Keratinocyte (primary cell): ENCODE measurements at regions not wholly inside any gene's neighbourhood (a gene's known extent, or its start where the extent isn't known, plus 50 kb on each side); places are given as distances from the start of the nearest gene placed in this dataset.

Source experiments
- DNase-seq: peaks from one replicate; pipeline ENCODE4 v3.0.0-alpha.2; 2011; ENCODE audit warnings: low read depth, missing footprints, low spot score
- FAIRE-seq: peaks from 2 replicates; lab custom pipeline; 2011; peaks lifted over from hg19 to GRCh38; lab: Jason Lieb, UNC
- H2AFZ ChIP-seq: 2 replicates; pipeline ENCODE4 v1.6.0; 2012; ENCODE audit warnings: low read length, control low read depth, inconsistent platforms; ENCODE audit not compliant: control insufficient read depth
- H3K27ac ChIP-seq: 2 replicates; pipeline ENCODE4 v1.5.1; 2011; ENCODE audit warnings: low read length; ENCODE audit not compliant: control insufficient read depth, insufficient read depth
- H3K27me3 ChIP-seq: 3 replicates; pipeline ENCODE4 v1.6.0; 2011; ENCODE audit warnings: low read length; ENCODE audit not compliant: control insufficient read depth, insufficient read depth; ENCODE audit errors: extremely low read depth
- H3K36me3 ChIP-seq, 2 experiments: 2 replicates in 1 of 2; 3 replicates in 1 of 2; pipeline ENCODE4 v1.5.1; 2011; ENCODE audit warnings: low read length in 2 of 2, mild to moderate bottlenecking in 1 of 2; ENCODE audit not compliant: control insufficient read depth in 2 of 2, insufficient read depth in 2 of 2; ENCODE audit errors: extremely low read depth in 1 of 2
- H3K4me1 ChIP-seq: 3 replicates; pipeline ENCODE4 v1.5.1; 2011; ENCODE audit warnings: low read length; ENCODE audit not compliant: control insufficient read depth, insufficient read depth; ENCODE audit errors: extremely low read depth
- H3K4me2 ChIP-seq: 3 replicates; pipeline ENCODE4 v1.6.0; 2011; ENCODE audit warnings: low read depth, low read length; ENCODE audit not compliant: control insufficient read depth, insufficient read depth; ENCODE audit errors: extremely low read depth
- H3K4me3 ChIP-seq, 3 experiments: fragments of 200-600 bp in 1 of 3; sonication (generic) in 1 of 3; 2 replicates in 2 of 3; 3 replicates in 1 of 3; pipeline ENCODE4 v1.5.1; 2011 to 2016; ENCODE audit warnings: low read length in 3 of 3, mild to moderate bottlenecking in 3 of 3, control low read depth in 2 of 3, inconsistent platforms in 1 of 3, low read depth in 1 of 3, mixed read lengths in 1 of 3, mixed run types in 1 of 3, moderate library complexity in 1 of 3; ENCODE audit not compliant: control insufficient read depth in 2 of 3, insufficient read depth in 2 of 3; ENCODE audit errors: extremely low read depth in 1 of 3
- H3K79me2 ChIP-seq: 2 replicates; pipeline ENCODE4 v1.6.0; 2012; ENCODE audit warnings: low read length; ENCODE audit not compliant: control insufficient read depth, insufficient read depth
- H3K9ac ChIP-seq: 3 replicates; pipeline ENCODE4 v1.6.0; 2011; ENCODE audit warnings: low read length; ENCODE audit not compliant: control insufficient read depth, insufficient read depth; ENCODE audit errors: extremely low read depth
- H3K9me1 ChIP-seq: 3 replicates; pipeline ENCODE4 v1.6.0; 2011; ENCODE audit warnings: low read length; ENCODE audit not compliant: control insufficient read depth, insufficient read depth; ENCODE audit errors: extremely low read depth
- H3K9me3 ChIP-seq: 2 replicates; pipeline ENCODE4 v1.5.1; 2012; ENCODE audit warnings: low read depth, low read length; ENCODE audit not compliant: control insufficient read depth
- H4K20me1 ChIP-seq: 3 replicates; pipeline ENCODE4 v1.6.0; 2011; ENCODE audit warnings: low read length; ENCODE audit not compliant: control insufficient read depth, insufficient read depth; ENCODE audit errors: extremely low read depth
- CTCF ChIP-seq, 3 experiments: IDR thresholded peaks in 1 of 3; conservative IDR thresholded peaks in 1 of 3; optimal IDR thresholded peaks in 1 of 3; 2 replicates in 2 of 3; 3 replicates in 1 of 3; pipeline versions ENCODE3 to v1.5.1; 2011; ENCODE audit warnings: low read length in 3 of 3, mild to moderate bottlenecking in 3 of 3, moderate library complexity in 2 of 3, control low read depth in 1 of 3, inconsistent platforms in 1 of 3; ENCODE audit not compliant: insufficient read depth in 2 of 3; ENCODE audit errors: extremely low read depth in 1 of 3
- EZH2 ChIP-seq: IDR thresholded peaks from one replicate; pipeline ENCODE4 v1.6.1; 2012; ENCODE audit warnings: inconsistent platforms, mild to moderate bottlenecking, low read length, moderate library complexity
- dilution Hi-C: fragments of 300-500 bp; cut with MboI; formaldehyde crosslinking; loops from one replicate; pipeline ENCODE4 v1.7.0; 2020; ENCODE audit warnings: low sequenced_read_pairs; ENCODE audit not compliant: extremely low pct_ligation_motif_present

GRCh38 chr6:104519566-104519965 is 340.2 kb downstream of the HACE1 start:
- no peak for TF ChIP-seq EZH2
- Histone ChIP-seq H3K9me3 (no peaks in the 10 kb centered on the region), H3K4me1 (no peaks in the 10 kb centered on the region), H3K79me2 (no peaks in the 10 kb centered on the region), H3K4me3 (no peak overlapping the region), H3K27me3 (no peaks in the 10 kb centered on the region), H3K4me2 (no peak overlapping the region), H2AFZ (no peak overlapping the region), H3K36me3 (no peaks in the 10 kb centered on the region), H3K27ac (no peak overlapping the region), H4K20me1 (no peaks in the 10 kb centered on the region), H3K9me1 (no peaks in the 10 kb centered on the region), H3K9ac (no peak overlapping the region)
- FAIRE-seq: no peak
- DNase-seq: no peak
- dilution Hi-C loops: no loop called here

GRCh38 chr6:104509355-104509754 is 350.4 kb downstream of the HACE1 start:
- no peak overlapping the region for H3K27ac ChIP-seq
- H3K9ac ChIP-seq: no peak overlapping the region
- no peak overlapping the region for H3K4me2 ChIP-seq
- no peaks in the 10 kb centered on the region for H3K36me3 ChIP-seq
- no peak overlapping the region for H3K4me3 ChIP-seq
- dilution Hi-C loops: no loop called here
- no peak for TF ChIP-seq CTCF (optimal IDR thresholded peaks at IDR 0.05 in 1 of 3, IDR thresholded peaks at IDR 0.05 in 1 of 3, conservative IDR thresholded peaks at IDR 0.05 in 1 of 3; ENCODE audit: extremely low read depth in 1 of 3, insufficient read depth in 2 of 3, low read length in 3 of 3)
- TF ChIP-seq EZH2: no peak
- H3K79me2 ChIP-seq: no peaks in the 10 kb centered on the region
- H3K27me3 ChIP-seq: no peaks in the 10 kb centered on the region
- H4K20me1 ChIP-seq: no peaks in the 10 kb centered on the region
- no peak for DNase-seq
- no peaks in the 10 kb centered on the region for H3K4me1 ChIP-seq
- no peak for FAIRE-seq
- H2AFZ ChIP-seq: no peak overlapping the region
- no peaks in the 10 kb centered on the region for H3K9me3 ChIP-seq
- no peaks in the 10 kb centered on the region for H3K9me1 ChIP-seq

GRCh38 chr6:104506429-104506828 is 353.3 kb downstream of the HACE1 start:
- H3K27ac ChIP-seq: no peak overlapping the region
- dilution Hi-C loops: no loop called here
- no peaks in the 10 kb centered on the region for H4K20me1 ChIP-seq
- no peak overlapping the region for H3K9ac ChIP-seq
- no peaks in the 10 kb centered on the region for H3K9me1 ChIP-seq
- H3K79me2 ChIP-seq: no peaks in the 10 kb centered on the region
- no peak for TF ChIP-seq CTCF (optimal IDR thresholded peaks at IDR 0.05 in 1 of 3, IDR thresholded peaks at IDR 0.05 in 1 of 3, conservative IDR thresholded peaks at IDR 0.05 in 1 of 3; ENCODE audit: extremely low read depth in 1 of 3, insufficient read depth in 2 of 3, low read length in 3 of 3)
- no peak for TF ChIP-seq EZH2
- no peak overlapping the region for H3K4me3 ChIP-seq
- DNase-seq (no peak), FAIRE-seq (no peak)
- H3K4me2 ChIP-seq: no peak overlapping the region
- no peaks in the 10 kb centered on the region for H3K9me3 ChIP-seq
- no peaks in the 10 kb centered on the region for H3K36me3 ChIP-seq
- H3K4me1 ChIP-seq: no peaks in the 10 kb centered on the region
- H3K27me3 ChIP-seq: no peaks in the 10 kb centered on the region
- H2AFZ ChIP-seq: no peak overlapping the region
